Glomerular endothelial cell (primary cell): ENCODE measurements at regions not wholly inside any gene's neighbourhood (a gene's known extent, or its start where the extent isn't known, plus 50 kb on each side); places are given as distances from the start of the nearest gene placed in this dataset.

Experiments
- DNase-seq: peaks from one replicate; pipeline ENCODE4 v3.0.0-alpha.2; 2011; ENCODE audit warnings: low read depth, low spot score; ENCODE audit errors: extremely low read depth

DNA sequence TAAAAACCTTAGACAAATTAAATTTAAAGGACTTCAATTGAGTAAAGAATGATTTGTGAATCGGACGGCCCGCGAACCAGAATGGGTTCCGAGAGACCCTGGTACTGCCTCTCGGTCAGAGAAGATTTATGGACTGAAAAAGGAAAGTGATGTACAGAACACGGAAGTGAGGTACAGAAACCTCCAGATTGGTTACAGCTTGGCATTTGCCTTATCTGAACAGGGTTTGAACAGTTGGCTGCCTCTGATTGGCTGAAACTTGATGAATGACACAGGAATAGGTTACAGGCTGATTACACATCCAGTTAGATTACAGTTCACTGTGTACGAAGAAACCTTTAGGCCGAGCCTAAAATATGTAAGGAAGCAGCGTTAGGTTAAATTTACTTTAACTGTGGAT is 156.5 kb upstream of the EGFLAM start:
- DNase-seq, result no peak

GRCh38 chr5:38099205-38100168 is 158.9 kb upstream of the EGFLAM start:
- no peak for DNase-seq

- no peak for DNase-seq
Observed at GRCh38 chr5:38094889-38095288, 163.5 kb upstream of the EGFLAM start.

GRCh38 chr5:38093855-38094254 is 164.5 kb upstream of the EGFLAM start:
- no peak for DNase-seq

DNA sequence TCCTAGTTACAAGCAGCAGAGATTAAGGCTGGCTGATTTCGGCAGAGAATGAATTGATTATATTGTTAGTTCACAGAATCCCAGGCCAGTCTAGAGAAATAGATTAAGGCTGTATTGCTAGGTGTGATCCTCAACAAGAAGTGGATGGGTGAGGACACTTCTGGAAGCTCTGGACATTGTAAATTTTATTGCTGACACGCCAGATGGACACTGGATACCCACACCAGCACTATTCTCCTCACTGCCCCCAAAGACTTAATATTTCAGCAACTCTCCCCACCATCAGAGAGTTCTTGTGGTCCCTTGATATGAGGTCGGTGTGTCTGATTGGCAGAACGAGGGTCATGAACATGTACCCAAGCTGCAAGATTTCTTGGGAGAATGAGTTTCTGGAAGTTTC is 171.6 kb upstream of the EGFLAM start:
- DNase-seq, result no peak

DNA sequence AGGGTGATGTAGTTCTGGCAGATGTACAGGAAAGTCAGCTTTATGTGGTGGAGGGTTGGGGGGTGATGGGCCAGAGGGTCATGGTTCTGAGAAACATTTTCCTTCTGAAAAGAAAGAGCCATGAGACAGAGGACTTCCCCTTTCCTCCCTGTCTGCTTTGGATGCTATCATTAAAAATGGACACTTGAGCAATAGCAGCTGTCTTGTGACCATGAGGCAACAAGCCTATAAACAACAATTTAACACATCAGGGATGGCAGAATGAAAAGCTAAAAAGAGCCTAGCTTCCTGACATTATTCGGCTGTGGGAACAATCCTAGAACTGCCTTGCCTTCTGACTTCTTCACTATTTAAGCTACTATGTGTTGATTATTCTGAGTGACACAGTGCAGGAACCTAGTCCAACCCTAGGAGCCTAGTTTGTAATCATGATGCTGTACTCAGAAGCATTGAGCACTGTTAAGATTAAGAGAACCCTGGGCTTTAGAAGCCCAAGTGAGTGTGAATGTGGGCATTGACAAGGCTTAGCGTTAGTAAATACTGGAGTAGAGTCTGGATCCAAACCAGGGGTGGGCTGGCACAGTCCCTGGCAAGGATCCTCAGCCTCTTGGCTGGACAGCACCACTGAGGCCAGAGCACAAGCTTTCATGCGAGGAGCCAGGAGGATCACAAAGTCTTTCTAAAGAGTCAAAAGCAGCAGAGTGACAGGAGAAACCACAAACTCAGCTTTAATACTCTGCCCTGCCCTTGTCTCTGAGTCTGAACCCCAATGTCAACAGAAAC is 178.5 kb upstream of the EGFLAM start:
- DNase-seq, result no peak

DNA sequence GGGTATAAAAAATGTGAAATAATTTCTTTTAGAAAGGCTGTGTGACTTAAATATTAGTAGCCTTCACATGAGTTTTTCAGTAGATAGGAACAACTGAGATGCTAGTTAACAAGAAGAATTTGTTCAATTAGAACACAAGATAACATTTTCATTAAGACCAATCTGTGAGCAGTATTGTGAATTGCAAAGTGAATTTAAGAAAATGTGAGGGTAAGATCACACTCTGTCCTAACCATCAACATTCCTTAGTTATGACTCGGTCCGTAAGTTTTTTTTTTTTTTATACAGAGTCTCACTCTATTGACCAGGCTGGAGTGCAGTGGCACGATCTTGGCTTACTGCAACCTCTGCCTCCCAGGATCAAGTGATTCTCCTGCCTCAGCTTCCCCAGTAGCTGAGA is 180.2 kb upstream of the EGFLAM start:
- DNase-seq, result no peak

DNA sequence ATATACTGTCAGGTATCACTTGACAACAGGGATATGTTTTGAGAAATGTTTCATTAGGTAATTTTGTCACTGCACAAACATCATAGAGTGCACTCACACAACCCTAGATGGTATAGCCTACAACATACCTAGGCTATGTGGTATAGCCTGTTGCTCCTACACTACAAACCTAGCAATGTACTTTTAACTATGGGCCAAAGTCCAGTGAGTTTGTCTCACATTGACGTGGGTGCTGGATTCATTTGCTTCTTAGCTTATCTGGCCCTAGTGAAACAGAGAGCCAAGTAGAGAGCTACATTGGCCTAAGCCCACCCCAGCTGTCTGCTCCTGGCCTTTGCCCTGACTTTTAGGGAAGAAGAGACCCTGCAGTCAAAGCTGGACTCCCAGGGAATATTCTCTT is 180.7 kb upstream of the EGFLAM start:
- no peak for DNase-seq

DNA sequence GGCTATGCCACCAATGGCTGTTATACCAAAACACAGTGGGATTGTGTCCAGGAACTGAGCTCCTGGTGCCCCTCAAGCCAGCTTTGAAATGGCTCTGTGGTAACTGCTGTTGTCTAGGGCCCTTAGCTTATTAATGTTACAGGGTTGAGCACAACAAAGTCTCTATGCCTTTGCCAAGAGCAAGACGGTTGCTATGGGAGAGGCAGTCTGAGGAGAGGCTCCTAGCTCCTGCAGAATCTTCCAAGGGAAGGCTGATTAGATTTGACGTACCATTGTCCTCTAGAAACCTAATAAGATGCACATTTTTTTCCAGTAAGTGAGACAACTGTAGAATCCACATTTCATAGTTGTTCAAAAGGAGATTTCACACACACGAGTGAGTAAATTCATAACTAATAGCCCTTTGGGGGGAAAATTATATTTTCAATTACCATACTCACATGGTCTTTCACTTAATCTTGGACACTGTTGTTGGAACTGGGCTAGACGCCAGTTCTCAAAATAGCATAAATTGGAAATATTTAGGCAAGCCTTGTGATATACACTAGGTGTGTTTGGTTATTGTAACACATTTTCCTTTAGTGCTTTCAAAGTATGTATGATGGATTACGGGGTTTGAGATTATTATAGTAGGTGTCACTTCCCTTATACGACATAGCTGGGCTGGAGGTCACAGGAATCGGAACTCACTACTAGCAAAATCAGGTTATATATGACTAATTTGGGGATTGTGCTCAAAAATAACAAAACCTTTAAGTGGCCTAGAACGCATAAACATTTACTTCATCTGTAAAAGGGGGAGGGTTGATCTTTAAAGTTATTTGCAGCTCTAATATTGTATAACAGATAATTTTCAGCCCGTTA is 186.3 kb upstream of the EGFLAM start:
- DNase-seq, result no peak

DNA sequence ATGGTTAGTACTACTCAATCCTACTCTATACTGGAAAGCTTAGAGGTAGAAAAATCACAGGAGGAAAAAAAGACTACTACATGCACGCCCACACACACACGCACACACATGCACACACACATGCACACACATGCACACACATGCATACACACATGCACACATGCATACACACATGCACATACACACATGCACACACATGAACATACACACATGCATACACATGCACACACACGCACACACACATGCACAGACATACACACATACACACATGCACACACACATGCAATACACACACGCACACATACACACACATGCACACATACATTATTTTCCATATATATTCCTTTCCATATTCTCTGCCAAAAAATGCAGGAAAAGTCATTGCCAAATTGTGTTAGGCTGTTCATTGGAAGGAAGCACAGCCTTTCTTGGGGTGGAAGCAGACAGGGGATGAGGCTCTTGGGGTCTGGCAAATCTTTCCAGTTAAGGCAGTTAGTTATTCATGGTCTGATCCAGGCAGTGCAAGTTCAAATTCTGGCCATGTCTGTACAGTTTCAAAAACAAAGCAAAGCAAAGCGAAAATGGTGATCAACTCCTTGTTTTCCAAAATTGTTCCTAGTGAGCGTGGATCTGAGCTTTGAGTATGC is 187.9 kb upstream of the EGFLAM start:
- DNase-seq, result no peak

DNA sequence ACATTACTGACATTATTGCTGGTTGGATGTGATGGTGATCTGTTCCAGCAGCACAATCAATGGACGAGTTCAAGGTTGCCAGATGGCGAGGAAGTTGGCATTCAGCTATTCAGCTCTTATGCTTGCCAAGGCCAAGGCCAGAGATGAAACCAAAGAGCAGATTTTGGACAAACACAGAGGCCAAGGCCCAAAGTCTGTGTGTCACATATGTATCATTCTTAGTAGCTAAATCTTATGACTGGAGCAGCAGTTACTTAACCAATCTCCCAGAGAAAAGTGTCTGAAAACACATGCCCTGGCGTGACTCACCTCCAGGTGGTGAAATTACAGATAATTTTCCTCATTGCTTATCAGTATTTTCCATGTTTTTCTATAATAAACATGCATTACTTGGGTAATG is 189.0 kb upstream of the EGFLAM start:
- DNase-seq, result no peak

DNA sequence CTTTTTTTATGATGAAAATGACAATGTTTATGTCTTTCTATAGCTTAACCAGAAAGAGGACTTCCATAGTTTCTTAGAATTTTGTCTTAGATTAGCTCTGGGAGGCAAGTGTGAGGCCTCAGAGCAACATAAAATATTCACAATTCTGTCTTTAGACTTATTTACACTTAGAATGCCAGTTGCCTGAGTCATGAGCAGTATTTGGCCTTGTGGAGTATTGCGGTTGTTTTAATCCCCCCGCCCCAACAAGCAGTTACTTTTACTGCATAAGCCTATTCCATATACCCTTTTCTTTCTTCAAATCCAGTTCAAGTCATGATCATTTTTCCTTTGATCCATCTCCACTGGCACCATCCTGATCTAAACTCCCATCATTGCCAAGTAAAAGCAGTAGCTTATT is 198.0 kb upstream of the EGFLAM start:
- no peak for DNase-seq

GRCh38 chr5:38059876-38060275 is 198.5 kb upstream of the EGFLAM start:
- no peak for DNase-seq

DNA sequence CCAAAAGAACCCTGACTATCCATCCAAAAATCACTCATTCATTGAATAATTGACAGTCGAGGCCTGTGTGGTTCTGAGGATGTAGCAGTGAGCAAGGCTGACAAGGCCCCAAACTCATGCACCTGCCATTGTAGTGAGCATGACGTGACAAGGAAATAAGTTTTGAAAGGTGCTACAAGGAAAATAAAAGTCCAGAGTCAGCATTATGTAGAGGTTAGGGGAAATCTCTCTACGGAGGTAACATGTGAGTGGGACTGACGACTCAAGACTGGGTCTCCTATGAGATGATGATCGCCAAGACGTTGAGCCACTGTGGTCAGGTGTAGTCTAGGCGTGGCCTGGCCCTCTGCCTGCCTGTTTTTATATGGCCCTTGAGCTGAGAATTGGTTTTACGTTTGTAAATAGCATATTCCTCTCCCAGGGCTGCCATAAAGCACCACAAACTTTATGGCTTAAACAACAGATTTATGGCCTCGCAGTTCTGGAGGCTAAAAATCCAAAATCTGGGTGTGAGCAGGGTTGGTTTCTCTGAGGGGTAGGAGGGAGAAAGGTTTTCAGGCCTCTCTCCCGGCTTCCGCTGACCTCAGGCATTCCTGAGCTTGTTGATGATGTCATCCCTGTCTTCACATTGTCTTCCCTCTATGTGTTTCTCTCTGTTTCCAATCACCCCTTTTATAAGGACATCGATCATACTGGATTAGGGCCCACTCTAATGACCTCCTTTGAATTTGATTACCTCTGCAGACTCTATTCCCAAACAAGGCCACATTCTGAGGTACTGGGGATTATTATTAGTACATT is 206.4 kb upstream of the EGFLAM start:
- DNase-seq, result no peak

DNA sequence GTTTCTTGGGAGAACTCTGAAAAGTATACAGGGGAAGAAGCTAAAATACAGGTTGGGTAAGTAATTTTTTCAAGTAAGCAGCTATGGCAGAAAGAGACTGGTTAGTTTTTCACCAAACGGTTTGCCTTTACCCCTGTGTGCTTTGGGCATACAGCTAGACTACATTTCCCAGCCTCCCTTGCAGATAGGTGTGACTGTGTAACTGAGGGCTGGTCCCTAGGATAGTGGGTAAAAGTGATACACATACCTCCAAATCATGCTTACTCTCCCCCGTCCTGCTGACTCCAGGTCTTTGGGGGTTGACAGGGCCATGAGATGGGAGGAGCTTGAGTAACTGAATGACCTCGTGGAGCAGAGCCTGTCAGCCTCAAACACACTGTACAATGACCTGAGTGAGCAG is 208.6 kb upstream of the GDNF start:
- DNase-seq, result no peak

- DNase-seq, result no peak
Observed at GRCh38 chr5:38046103-38046502, 206.3 kb upstream of the GDNF start.

GRCh38 chr5:38045446-38045845 is 205.6 kb upstream of the GDNF start:
- DNase-seq, result no peak

DNA sequence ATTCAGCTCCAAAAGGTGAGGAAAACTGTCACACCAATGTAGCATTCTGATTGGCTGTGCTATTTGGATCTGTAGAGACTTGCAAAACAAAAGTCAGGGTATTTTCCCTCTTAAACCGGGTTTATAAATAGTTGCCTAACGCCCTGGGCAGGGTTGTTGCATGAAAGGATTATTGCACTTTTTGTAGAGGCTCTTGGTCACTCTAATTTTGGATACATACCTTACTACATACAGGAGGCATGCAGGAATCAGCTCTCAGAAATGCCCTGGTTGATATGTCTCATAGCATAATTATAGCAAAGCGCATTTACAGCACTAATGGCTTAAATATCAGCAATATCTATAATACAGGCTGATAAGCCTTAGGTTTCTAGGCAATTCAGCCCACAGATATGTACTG is 200.0 kb upstream of the GDNF start:
- DNase-seq, result no peak

- no peak for DNase-seq
Observed at GRCh38 chr5:38039091-38039490, 199.2 kb upstream of the GDNF start.

GRCh38 chr5:38036765-38037164 is 196.9 kb upstream of the GDNF start:
- DNase-seq, result no peak
